ENCODE measurements at regions not wholly inside any gene's neighbourhood (a gene's known extent, or its start where the extent isn't known, plus 50 kb on each side); places are given as distances from the start of the nearest gene placed in this dataset.

DNA sequence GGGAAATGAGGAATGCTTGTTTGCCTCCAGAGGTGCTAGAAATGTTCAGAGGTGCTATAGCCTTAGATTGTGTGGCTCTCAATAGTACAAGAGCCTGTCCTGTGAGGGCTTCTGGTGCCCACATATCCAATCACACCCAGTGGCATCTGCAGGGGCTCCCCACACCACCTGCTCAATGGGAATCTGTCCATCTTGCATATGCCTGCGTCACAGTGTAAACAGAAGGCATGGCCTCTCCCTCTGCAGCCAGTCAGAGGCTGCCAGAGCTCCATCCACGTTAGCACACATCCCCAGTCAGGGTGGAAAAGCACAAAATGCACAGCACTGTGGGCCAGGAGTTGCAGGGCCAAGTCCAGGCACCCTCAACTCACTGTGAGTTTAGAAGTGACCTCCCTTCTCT, 113.6 kb upstream of the GRIK3 start:
- H3K27me3 Mint-ChIP-seq, result peaks cover 36% of the 10 kb centered on the region
- H3K27me3 ChIP-seq (replicated peaks in 1 of 4; ENCODE audit: control extremely low read depth in 1 of 4, control insufficient read depth in 3 of 4, insufficient read depth in 4 of 4, low read length in 3 of 4), result peaks cover 0 to 8% (median 0%) of the 10 kb centered on the region in 4 experiments
- H3K4me1 Mint-ChIP-seq, result no peaks in the 10 kb centered on the region
- no peak for TF ChIP-seq EZH2 (IDR thresholded peaks at IDR 0.05; ENCODE audit: borderline replicate concordance, insufficient read depth, low read depth, low read length, poor library complexity, severe bottlenecking)
- TF ChIP-seq, protein P1, sequence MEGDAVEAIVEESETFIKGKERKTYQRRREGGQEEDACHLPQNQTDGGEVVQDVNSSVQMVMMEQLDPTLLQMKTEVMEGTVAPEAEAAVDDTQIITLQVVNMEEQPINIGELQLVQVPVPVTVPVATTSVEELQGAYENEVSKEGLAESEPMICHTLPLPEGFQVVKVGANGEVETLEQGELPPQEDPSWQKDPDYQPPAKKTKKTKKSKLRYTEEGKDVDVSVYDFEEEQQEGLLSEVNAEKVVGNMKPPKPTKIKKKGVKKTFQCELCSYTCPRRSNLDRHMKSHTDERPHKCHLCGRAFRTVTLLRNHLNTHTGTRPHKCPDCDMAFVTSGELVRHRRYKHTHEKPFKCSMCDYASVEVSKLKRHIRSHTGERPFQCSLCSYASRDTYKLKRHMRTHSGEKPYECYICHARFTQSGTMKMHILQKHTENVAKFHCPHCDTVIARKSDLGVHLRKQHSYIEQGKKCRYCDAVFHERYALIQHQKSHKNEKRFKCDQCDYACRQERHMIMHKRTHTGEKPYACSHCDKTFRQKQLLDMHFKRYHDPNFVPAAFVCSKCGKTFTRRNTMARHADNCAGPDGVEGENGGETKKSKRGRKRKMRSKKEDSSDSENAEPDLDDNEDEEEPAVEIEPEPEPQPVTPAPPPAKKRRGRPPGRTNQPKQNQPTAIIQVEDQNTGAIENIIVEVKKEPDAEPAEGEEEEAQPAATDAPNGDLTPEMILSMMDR (IDR thresholded peaks at IDR 0.05), result no peak
- no peak overlapping the region for H3K4me3 Mint-ChIP-seq
- DNase-seq (no peak), ATAC-seq (ENCODE audit: low read depth) (no peak)
- no peaks in the 10 kb centered on the region for H3K79me2 ChIP-seq (ENCODE audit: control insufficient read depth, insufficient read depth, low read length)
- H3K4me2 ChIP-seq (replicated peaks; ENCODE audit: low read depth, low read length, poor library complexity, severe bottlenecking), result no peak overlapping the region
- no peak overlapping the region for H3K27ac ChIP-seq (ENCODE audit: low read length in 2 of 2)
- no peaks in the 10 kb centered on the region for H3K4me1 ChIP-seq (ENCODE audit: control insufficient read depth in 2 of 2, insufficient read depth in 2 of 2, low read length in 2 of 2)
- 47% methylated on average over 2 of the region's 2 CpGs for WGBS (ENCODE audit: insufficient coverage)
- no peaks in the 10 kb centered on the region for H3K9me3 ChIP-seq (ENCODE audit: control extremely low read depth in 1 of 3, control insufficient read depth in 2 of 3, insufficient read depth in 1 of 3, low read length in 2 of 3)
- H3K9ac ChIP-seq (ENCODE audit: low read length), result no peak overlapping the region
- no peak overlapping the region for H3K4me3 ChIP-seq (ENCODE audit: control extremely low read depth in 1 of 5, extremely low read depth in 1 of 5, insufficient read depth in 1 of 5, low read depth in 2 of 5, low read length in 4 of 5)
- ChIA-PET CTCF (no interaction called here), POLR2A (no interaction called here)
- no peak overlapping the region for H2AFZ ChIP-seq (ENCODE audit: insufficient read depth, low read depth, low read length, poor library complexity, severe bottlenecking)
- H3K36me3 ChIP-seq (replicated peaks in 1 of 2; ENCODE audit: control extremely low read depth in 1 of 2, control insufficient read depth in 1 of 2, extremely low read depth in 1 of 2, insufficient read depth in 2 of 2, low read length in 1 of 2), result no peaks in the 10 kb centered on the region
- H4K20me1 ChIP-seq (ENCODE audit: control insufficient read depth, insufficient read depth, low read length, poor library complexity, severe bottlenecking), result no peaks in the 10 kb centered on the region
- H3K9me3 Mint-ChIP-seq (ENCODE audit: insufficient read depth), result no peaks in the 10 kb centered on the region
- intact Hi-C loops (cut with micrococcal nuclease), result no loop called here
- no peak overlapping the region for H3K27ac Mint-ChIP-seq

DNA sequence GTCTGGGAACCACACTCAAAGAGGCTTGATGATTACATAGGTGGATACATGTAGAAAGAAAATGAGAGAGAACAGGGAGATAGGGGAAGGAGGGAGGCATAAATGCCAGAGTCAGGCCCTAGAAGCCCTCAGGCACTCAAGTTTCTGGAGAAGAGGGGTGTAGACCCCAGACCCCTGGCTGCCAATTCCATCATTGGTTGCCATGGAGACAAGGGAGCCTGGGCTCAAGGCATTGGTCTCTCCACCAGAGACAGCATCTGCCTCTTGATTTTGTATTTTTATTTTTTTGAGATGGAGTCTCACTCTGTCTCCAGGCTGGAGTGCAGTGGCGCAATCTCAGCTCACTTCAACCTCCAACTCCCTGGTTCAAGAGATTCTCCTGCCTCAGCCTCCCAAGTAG, 114.3 kb upstream of the GRIK3 start:
- H3K27me3 ChIP-seq (replicated peaks in 1 of 4; ENCODE audit: control extremely low read depth in 1 of 4, control insufficient read depth in 3 of 4, insufficient read depth in 4 of 4, low read length in 3 of 4), result peaks cover 0 to 8% (median 0%) of the 10 kb centered on the region in 4 experiments
- no peaks in the 10 kb centered on the region for H3K9me3 Mint-ChIP-seq (ENCODE audit: insufficient read depth)
- no peak overlapping the region for H3K9ac ChIP-seq (ENCODE audit: low read length)
- no peaks in the 10 kb centered on the region for H3K36me3 ChIP-seq (replicated peaks in 1 of 2; ENCODE audit: control extremely low read depth in 1 of 2, control insufficient read depth in 1 of 2, extremely low read depth in 1 of 2, insufficient read depth in 2 of 2, low read length in 1 of 2)
- ATAC-seq (ENCODE audit: low read depth), result no peak
- no peaks in the 10 kb centered on the region for H3K4me1 ChIP-seq (ENCODE audit: control insufficient read depth in 2 of 2, insufficient read depth in 2 of 2, low read length in 2 of 2)
- TF ChIP-seq, protein P1 (IDR thresholded peaks at IDR 0.05), result no peak
- TF ChIP-seq EZH2 (IDR thresholded peaks at IDR 0.05; ENCODE audit: borderline replicate concordance, insufficient read depth, low read depth, low read length, poor library complexity, severe bottlenecking), result no peak
- ChIA-PET CTCF (no interaction called here), POLR2A (no interaction called here)
- H3K79me2 ChIP-seq (ENCODE audit: control insufficient read depth, insufficient read depth, low read length), result no peaks in the 10 kb centered on the region
- no peaks in the 10 kb centered on the region for H3K4me1 Mint-ChIP-seq
- H3K27ac Mint-ChIP-seq, result no peak overlapping the region
- H3K27ac ChIP-seq (ENCODE audit: low read length in 2 of 2), result no peak overlapping the region
- no CpG with 5 or more reads among the region's 1 CpG for WGBS (ENCODE audit: insufficient coverage)
- no peak overlapping the region for H3K4me2 ChIP-seq (replicated peaks; ENCODE audit: low read depth, low read length, poor library complexity, severe bottlenecking)
- H4K20me1 ChIP-seq (ENCODE audit: control insufficient read depth, insufficient read depth, low read length, poor library complexity, severe bottlenecking), result no peaks in the 10 kb centered on the region
- no peaks in the 10 kb centered on the region for H3K9me3 ChIP-seq (ENCODE audit: control extremely low read depth in 1 of 3, control insufficient read depth in 2 of 3, insufficient read depth in 1 of 3, low read length in 2 of 3)
- H3K4me3 ChIP-seq (ENCODE audit: control extremely low read depth in 1 of 5, extremely low read depth in 1 of 5, insufficient read depth in 1 of 5, low read depth in 2 of 5, low read length in 4 of 5), result no peak overlapping the region
- peaks cover 34% of the 10 kb centered on the region for H3K27me3 Mint-ChIP-seq
- no peak for DNase-seq
- H2AFZ ChIP-seq (ENCODE audit: insufficient read depth, low read depth, low read length, poor library complexity, severe bottlenecking), result no peak overlapping the region
- intact Hi-C loops (cut with micrococcal nuclease), result no loop called here
- H3K4me3 Mint-ChIP-seq, result no peak overlapping the region
